ENCODE measurements at regions not wholly inside any gene's neighbourhood (a gene's known extent, or its start where the extent isn't known, plus 50 kb on each side); places are given as distances from the start of the nearest gene placed in this dataset.
"Not testable (repeated sequence)": the region's sequence is repeated elsewhere in the genome, so short reads cannot be mapped to it uniquely, and the experiment has no call there.

- no peak overlapping the region for H3K4me3 Mint-ChIP-seq
- Histone ChIP-seq H3K4me1 (ENCODE audit: control insufficient read depth, insufficient read depth, low read length, poor library complexity, severe bottlenecking) (no peaks in the 10 kb centered on the region), H3K36me3 (ENCODE audit: control insufficient read depth, insufficient read depth, low read length) (no peaks in the 10 kb centered on the region), H3K9me3 (ENCODE audit: control insufficient read depth in 2 of 2, low read length in 2 of 2) (peaks cover 0 to 7% of the 10 kb centered on the region in 2 experiments), H3K27me3 (ENCODE audit: control insufficient read depth, insufficient read depth, low read length) (no peaks in the 10 kb centered on the region), H3K27ac (ENCODE audit: insufficient read depth, low read length, poor library complexity, severe bottlenecking) (no peak overlapping the region), H3K4me3 (ENCODE audit: low read depth, low read length) (no peak overlapping the region)
- no peaks in the 10 kb centered on the region for H3K4me1 Mint-ChIP-seq
- no peak overlapping the region for H3K27ac Mint-ChIP-seq
- no peaks in the 10 kb centered on the region for H3K27me3 Mint-ChIP-seq
- ATAC-seq (ENCODE audit: low read depth in 2 of 2) (no peak), DNase-seq (no peak)
- no peaks in the 10 kb centered on the region for H3K36me3 Mint-ChIP-seq
- peaks cover 1 to 12% (median 7%) of the 10 kb centered on the region in 7 donors for H3K9me3 Mint-ChIP-seq
Observed at GRCh38 chr12:128019996-128020544, 246.9 kb upstream of the TMEM132C start.

- H3K9me3 Mint-ChIP-seq, result peaks cover 1 to 8% (median 7%) of the 10 kb centered on the region in 7 donors
- no peak for DNase-seq
Observed at GRCh38 chr12:128021561-128021960, 245.4 kb upstream of the TMEM132C start.

GRCh38 chr12:128025589-128026245 is 241.3 kb upstream of the TMEM132C start:
- Histone ChIP-seq H3K36me3 (ENCODE audit: control insufficient read depth, insufficient read depth, low read length) (no peaks in the 10 kb centered on the region), H3K4me1 (ENCODE audit: control insufficient read depth, insufficient read depth, low read length, poor library complexity, severe bottlenecking) (no peaks in the 10 kb centered on the region), H3K27ac (ENCODE audit: insufficient read depth, low read length, poor library complexity, severe bottlenecking) (no peak overlapping the region), H3K9me3 (ENCODE audit: control insufficient read depth in 2 of 2, low read length in 2 of 2) (no peaks in the 10 kb centered on the region), H3K4me3 (ENCODE audit: low read depth, low read length) (no peak overlapping the region), H3K27me3 (ENCODE audit: control insufficient read depth, insufficient read depth, low read length) (no peaks in the 10 kb centered on the region)
- H3K4me3 Mint-ChIP-seq, result no peak overlapping the region
- DNase-seq, result no peak
- H3K36me3 Mint-ChIP-seq, result no peaks in the 10 kb centered on the region
- no peaks in the 10 kb centered on the region for H3K4me1 Mint-ChIP-seq
- no peaks in the 10 kb centered on the region for H3K27me3 Mint-ChIP-seq
- H3K9me3 Mint-ChIP-seq, result peaks cover 0 to 8% (median 4%) of the 10 kb centered on the region in 7 donors
- no peak for ATAC-seq (ENCODE audit: low read depth in 2 of 2)
- no peak overlapping the region for H3K27ac Mint-ChIP-seq

More at GRCh38 chr12:128021561-128021960, 245.4 kb upstream of the TMEM132C start:
- ATAC-seq (ENCODE audit: low read depth in 2 of 2), result no peak
- no peaks in the 10 kb centered on the region for H3K36me3 Mint-ChIP-seq
- no peaks in the 10 kb centered on the region for H3K27me3 Mint-ChIP-seq
- H3K36me3 ChIP-seq (ENCODE audit: control insufficient read depth, insufficient read depth, low read length), result no peaks in the 10 kb centered on the region
- H3K27ac ChIP-seq (ENCODE audit: insufficient read depth, low read length, poor library complexity, severe bottlenecking), result no peak overlapping the region
- H3K27me3 ChIP-seq (ENCODE audit: control insufficient read depth, insufficient read depth, low read length), result no peaks in the 10 kb centered on the region
- H3K4me1 Mint-ChIP-seq, result no peaks in the 10 kb centered on the region
- no peak overlapping the region for H3K27ac Mint-ChIP-seq
- no peak overlapping the region for H3K4me3 ChIP-seq (ENCODE audit: low read depth, low read length)
- H3K4me1 ChIP-seq (ENCODE audit: control insufficient read depth, insufficient read depth, low read length, poor library complexity, severe bottlenecking), result no peaks in the 10 kb centered on the region
- no peak overlapping the region for H3K4me3 Mint-ChIP-seq
- peaks cover 0 to 4% of the 10 kb centered on the region in 2 experiments for H3K9me3 ChIP-seq (ENCODE audit: control insufficient read depth in 2 of 2, low read length in 2 of 2)

- no peak overlapping the region for H3K4me3 Mint-ChIP-seq
- H3K27me3 Mint-ChIP-seq, result no peaks in the 10 kb centered on the region
- no peak overlapping the region for H3K4me3 ChIP-seq (ENCODE audit: low read depth, low read length)
- no peaks in the 10 kb centered on the region for H3K36me3 Mint-ChIP-seq
- DNase-seq (no peak), ATAC-seq (ENCODE audit: low read depth in 2 of 2) (no peak)
- no peaks in the 10 kb centered on the region for H3K27me3 ChIP-seq (ENCODE audit: control insufficient read depth, insufficient read depth, low read length)
- no peak overlapping the region for H3K27ac Mint-ChIP-seq
- H3K36me3 ChIP-seq (ENCODE audit: control insufficient read depth, insufficient read depth, low read length), result no peaks in the 10 kb centered on the region
- no peaks in the 10 kb centered on the region for H3K4me1 Mint-ChIP-seq
- H3K9me3 ChIP-seq (ENCODE audit: control insufficient read depth in 2 of 2, low read length in 2 of 2), result no peaks in the 10 kb centered on the region
- H3K4me1 ChIP-seq (ENCODE audit: control insufficient read depth, insufficient read depth, low read length, poor library complexity, severe bottlenecking), result no peaks in the 10 kb centered on the region
- H3K9me3 Mint-ChIP-seq, result peaks cover 0 to 8% (median 4%) of the 10 kb centered on the region in 7 donors
- H3K27ac ChIP-seq (ENCODE audit: insufficient read depth, low read length, poor library complexity, severe bottlenecking), result no peak overlapping the region
Observed at GRCh38 chr12:128026696-128027574, 240.0 kb upstream of the TMEM132C start.

- ATAC-seq (ENCODE audit: low read depth in 2 of 2) (no peak), DNase-seq (no peak)
- Mint-ChIP-seq H3K4me1 (no peaks in the 10 kb centered on the region), H3K36me3 (no peaks in the 10 kb centered on the region), H3K27ac (no peak overlapping the region), H3K9me3 (peaks cover 0 to 5% (median 2%) of the 10 kb centered on the region in 7 donors), H3K27me3 (no peaks in the 10 kb centered on the region), H3K4me3 (no peak overlapping the region)
- H3K4me3 ChIP-seq (ENCODE audit: low read depth, low read length), result no peak overlapping the region
- H3K27ac ChIP-seq (ENCODE audit: insufficient read depth, low read length, poor library complexity, severe bottlenecking), result no peak overlapping the region
- no peaks in the 10 kb centered on the region for H3K9me3 ChIP-seq (ENCODE audit: control insufficient read depth in 2 of 2, low read length in 2 of 2)
- H3K36me3 ChIP-seq (ENCODE audit: control insufficient read depth, insufficient read depth, low read length), result no peaks in the 10 kb centered on the region
- H3K27me3 ChIP-seq (ENCODE audit: control insufficient read depth, insufficient read depth, low read length), result no peaks in the 10 kb centered on the region
- no peaks in the 10 kb centered on the region for H3K4me1 ChIP-seq (ENCODE audit: control insufficient read depth, insufficient read depth, low read length, poor library complexity, severe bottlenecking)
Observed at GRCh38 chr12:128033473-128033872, 233.5 kb upstream of the TMEM132C start.

GRCh38 chr12:128040971-128041370 is 226.0 kb upstream of the TMEM132C start:
- no peaks in the 10 kb centered on the region for H3K4me1 Mint-ChIP-seq
- Histone ChIP-seq H3K9me3 (ENCODE audit: control insufficient read depth in 2 of 2, low read length in 2 of 2) (peaks cover 0 to 5% of the 10 kb centered on the region in 2 experiments), H3K27me3 (ENCODE audit: control insufficient read depth, insufficient read depth, low read length) (no peaks in the 10 kb centered on the region), H3K4me1 (ENCODE audit: control insufficient read depth, insufficient read depth, low read length, poor library complexity, severe bottlenecking) (no peaks in the 10 kb centered on the region), H3K36me3 (ENCODE audit: control insufficient read depth, insufficient read depth, low read length) (no peaks in the 10 kb centered on the region), H3K4me3 (ENCODE audit: low read depth, low read length) (no peak overlapping the region), H3K27ac (ENCODE audit: insufficient read depth, low read length, poor library complexity, severe bottlenecking) (no peak overlapping the region)
- no peak overlapping the region for H3K27ac Mint-ChIP-seq
- no peaks in the 10 kb centered on the region for H3K27me3 Mint-ChIP-seq
- H3K9me3 Mint-ChIP-seq, result peaks cover 0 to 24% (median 9%) of the 10 kb centered on the region in 7 donors
- H3K4me3 Mint-ChIP-seq, result no peak overlapping the region
- H3K36me3 Mint-ChIP-seq, result no peaks in the 10 kb centered on the region
- ATAC-seq (ENCODE audit: low read depth in 2 of 2), result no peak
- DNase-seq, result no peak

GRCh38 chr12:128042283-128042682 is 224.7 kb upstream of the TMEM132C start:
- H3K4me3 ChIP-seq (ENCODE audit: low read depth, low read length); H3K9me3 ChIP-seq (ENCODE audit: control insufficient read depth in 2 of 2, low read length in 2 of 2); H3K4me1 Mint-ChIP-seq; H3K27me3 ChIP-seq (ENCODE audit: control insufficient read depth, insufficient read depth, low read length); H3K27me3 Mint-ChIP-seq; H3K4me3 Mint-ChIP-seq; H3K36me3 ChIP-seq (ENCODE audit: control insufficient read depth, insufficient read depth, low read length); ATAC-seq (ENCODE audit: low read depth in 2 of 2); H3K4me1 ChIP-seq (ENCODE audit: control insufficient read depth, insufficient read depth, low read length, poor library complexity, severe bottlenecking); DNase-seq; H3K27ac Mint-ChIP-seq; H3K36me3 Mint-ChIP-seq; H3K27ac ChIP-seq (ENCODE audit: insufficient read depth, low read length, poor library complexity, severe bottlenecking): not testable (repeated sequence)
- peaks cover 0 to 24% (median 9%) of the 10 kb centered on the region in 7 donors for H3K9me3 Mint-ChIP-seq
